ENCODE measurements at regions not wholly inside any gene's neighbourhood (a gene's known extent, or its start where the extent isn't known, plus 50 kb on each side); places are given as distances from the start of the nearest gene placed in this dataset.
"Not testable (repeated sequence)": the region's sequence is repeated elsewhere in the genome, so short reads cannot be mapped to it uniquely, and the experiment has no call there.

GRCh38 chr2:14064346-14064745 is 568.2 kb upstream of the LRATD1 start:
- DNase-seq (ENCODE audit: low read depth) = no peak

GRCh38 chr2:14072338-14072737 is 560.2 kb upstream of the LRATD1 start:
- DNase-seq (ENCODE audit: low read depth) = no peak

- DNase-seq (ENCODE audit: low read depth) = no peak
These were observed 557.8 kb upstream of the LRATD1 start for GRCh38 chr2:14074691-14075090.

GRCh38 chr2:14079576-14079975 is 552.9 kb upstream of the LRATD1 start:
- DNase-seq (ENCODE audit: low read depth) = no peak

- DNase-seq (ENCODE audit: low read depth) = no peak
These were observed 551.0 kb upstream of the LRATD1 start for GRCh38 chr2:14081521-14081920.

- DNase-seq (ENCODE audit: low read depth) = no peak
These were observed 549.9 kb upstream of the LRATD1 start for GRCh38 chr2:14082640-14083039.

GRCh38 chr2:14094592-14094991 is 537.9 kb upstream of the LRATD1 start:
- DNase-seq (ENCODE audit: low read depth) = no peak

GRCh38 chr2:14099101-14099500 is 533.4 kb upstream of the LRATD1 start:
- not testable (repeated sequence) for DNase-seq (ENCODE audit: low read depth)

- DNase-seq (ENCODE audit: low read depth) = no peak
These were observed 518.2 kb upstream of the LRATD1 start for GRCh38 chr2:14114275-14114674.

GRCh38 chr2:14120376-14120775 is 512.1 kb upstream of the LRATD1 start:
- no peak for DNase-seq (ENCODE audit: low read depth)

GRCh38 chr2:14123436-14124103 is 508.9 kb upstream of the LRATD1 start:
- DNase-seq (ENCODE audit: low read depth) = no peak

GRCh38 chr2:14125624-14126293 is 506.8 kb upstream of the LRATD1 start:
- no peak for DNase-seq (ENCODE audit: low read depth)

GRCh38 chr2:14126846-14127245 is 505.7 kb upstream of the LRATD1 start:
- no peak for DNase-seq (ENCODE audit: low read depth)

GRCh38 chr2:14127765-14128164 is 504.8 kb upstream of the LRATD1 start:
- no peak for DNase-seq (ENCODE audit: low read depth)

- no peak for DNase-seq (ENCODE audit: low read depth)
These were observed 500.1 kb upstream of the LRATD1 start for GRCh38 chr2:14132386-14132785.

- DNase-seq (ENCODE audit: low read depth) = no peak
These were observed 497.7 kb upstream of the LRATD1 start for GRCh38 chr2:14134771-14135170.

GRCh38 chr2:14136030-14136429 is 496.5 kb upstream of the LRATD1 start:
- no peak for DNase-seq (ENCODE audit: low read depth)

GRCh38 chr2:14137643-14138042 is 494.9 kb upstream of the LRATD1 start:
- DNase-seq (ENCODE audit: low read depth) = no peak

GRCh38 chr2:14140009-14140550 is 492.4 kb upstream of the LRATD1 start:
- DNase-seq (ENCODE audit: low read depth) = no peak

GRCh38 chr2:14143435-14143834 is 489.1 kb upstream of the LRATD1 start:
- DNase-seq (ENCODE audit: low read depth) = no peak

GRCh38 chr2:14148216-14148615 is 484.3 kb upstream of the LRATD1 start:
- DNase-seq (ENCODE audit: low read depth) = no peak

- DNase-seq (ENCODE audit: low read depth) = no peak
These were observed 474.7 kb upstream of the LRATD1 start for GRCh38 chr2:14157816-14158215.

- DNase-seq (ENCODE audit: low read depth) = no peak
These were observed 452.2 kb upstream of the LRATD1 start for GRCh38 chr2:14180333-14180732.
